H9 (cell line): ENCODE measurements at regions not wholly inside any gene's neighbourhood (a gene's known extent, or its start where the extent isn't known, plus 50 kb on each side); places are given as distances from the start of the nearest gene placed in this dataset.

Experiments
- DNase-seq: peaks from one replicate; pipeline ENCODE4 v3.0.0-alpha.2; 2017
- H2AFZ ChIP-seq: one replicate; pipeline ENCODE4 v1.6.1; 2013; ENCODE audit warnings: mild to moderate bottlenecking, low read length, control low read depth, moderate library complexity
- H2AK5ac ChIP-seq: 2 replicates; pipeline ENCODE4 v1.6.1; 2013; ENCODE audit warnings: low read length, control low read depth, mixed read lengths; ENCODE audit not compliant: insufficient read length
- H2BK120ac ChIP-seq: one replicate; pipeline ENCODE4 v1.6.1; 2013; ENCODE audit warnings: low read depth, mild to moderate bottlenecking, low read length, control low read depth, inconsistent platforms; ENCODE audit not compliant: poor library complexity, severe bottlenecking
- H2BK12ac ChIP-seq: 2 replicates; pipeline ENCODE4 v1.6.1; 2013; ENCODE audit warnings: low read length, control low read depth, mixed read lengths, low read depth; ENCODE audit not compliant: insufficient read length
- H2BK15ac ChIP-seq: 2 replicates; pipeline ENCODE4 v1.6.1; 2013; ENCODE audit warnings: low read depth, low read length, control low read depth
- H2BK20ac ChIP-seq: one replicate; pipeline ENCODE4 v1.6.1; 2013; ENCODE audit warnings: low read depth, mild to moderate bottlenecking, low read length, control low read depth, inconsistent platforms; ENCODE audit not compliant: poor library complexity, severe bottlenecking
- H2BK5ac ChIP-seq: 2 replicates; pipeline ENCODE4 v1.6.1; 2013; ENCODE audit warnings: low read length, control low read depth, mixed read lengths; ENCODE audit not compliant: insufficient read length
- H3K14ac ChIP-seq: 2 replicates; pipeline ENCODE4 v1.6.1; 2013; ENCODE audit warnings: low read length, control low read depth; ENCODE audit not compliant: insufficient read depth
- H3K18ac ChIP-seq: 2 replicates; pipeline ENCODE4 v1.6.1; 2013; ENCODE audit warnings: low read depth, mild to moderate bottlenecking, mixed read lengths, low read length, control low read depth; ENCODE audit not compliant: insufficient read length
- H3K23ac ChIP-seq: 2 replicates; pipeline ENCODE4 v1.6.1; 2013; ENCODE audit warnings: low read length, control low read depth, mixed read lengths, low read depth; ENCODE audit not compliant: insufficient read length
- H3K23me2 ChIP-seq: 2 replicates; pipeline ENCODE4 v1.6.1; 2013; ENCODE audit warnings: low read depth, mild to moderate bottlenecking, mixed read lengths, low read length, control low read depth; ENCODE audit not compliant: insufficient read length, poor library complexity, severe bottlenecking
- H3K27ac ChIP-seq: 2 replicates; pipeline ENCODE4 v1.5.1; 2013; ENCODE audit warnings: low read length, control low read depth, mixed read lengths, low read depth; ENCODE audit not compliant: insufficient read length
- H3K27me3 ChIP-seq: 2 replicates; pipeline ENCODE4 v1.6.1; 2013; ENCODE audit warnings: low read length, control low read depth, inconsistent platforms; ENCODE audit not compliant: insufficient read depth
- H3K4ac ChIP-seq: 2 replicates; pipeline ENCODE4 v1.6.1; 2013; ENCODE audit warnings: low read depth, mild to moderate bottlenecking, control low read depth, inconsistent platforms, low read length, moderate library complexity
- H3K4me1 ChIP-seq: 2 replicates; pipeline ENCODE4 v1.6.1; 2013; ENCODE audit warnings: low read length, control low read depth, inconsistent platforms; ENCODE audit not compliant: insufficient read depth
- H3K4me2 ChIP-seq: 2 replicates; pipeline ENCODE4 v1.6.1; 2013; ENCODE audit warnings: low read length, control low read depth, mixed read lengths; ENCODE audit not compliant: insufficient read length, insufficient read depth
- H3K56ac ChIP-seq: 2 replicates; pipeline ENCODE4 v1.6.1; 2013; ENCODE audit warnings: low read depth, mild to moderate bottlenecking, mixed read lengths, low read length, control low read depth; ENCODE audit not compliant: insufficient read length
- H3K79me1 ChIP-seq: 2 replicates; pipeline ENCODE4 v1.6.1; 2013; ENCODE audit warnings: low read depth, mild to moderate bottlenecking, moderate library complexity, low read length, control low read depth, inconsistent platforms; ENCODE audit not compliant: insufficient read depth, poor library complexity, severe bottlenecking
- H3K79me2 ChIP-seq: 2 replicates; pipeline ENCODE4 v1.6.1; 2013; ENCODE audit warnings: low read length, control low read depth, inconsistent platforms; ENCODE audit not compliant: insufficient read depth
- H3K9ac ChIP-seq: 2 replicates; pipeline ENCODE4 v1.6.1; 2013; ENCODE audit warnings: low read length, control low read depth, mixed read lengths; ENCODE audit not compliant: insufficient read length; ENCODE audit errors: extremely low read depth
- H3K9me3 ChIP-seq: one replicate; pipeline ENCODE4 v1.6.1; 2013; ENCODE audit warnings: low read depth, low read length, inconsistent platforms; ENCODE audit not compliant: control insufficient read depth
- H3T11ph ChIP-seq: one replicate; pipeline ENCODE4 v1.6.1; 2013; ENCODE audit warnings: mild to moderate bottlenecking, low read length, control low read depth, inconsistent platforms
- H4K20me1 ChIP-seq: one replicate; pipeline ENCODE4 v1.6.1; 2013; ENCODE audit not compliant: control insufficient read depth, insufficient read length, insufficient read depth
- H4K5ac ChIP-seq: 2 replicates; pipeline ENCODE4 v1.6.1; 2013; ENCODE audit warnings: low read depth, mild to moderate bottlenecking, mixed read lengths, low read length, control low read depth; ENCODE audit not compliant: insufficient read length
- H4K8ac ChIP-seq: replicated peaks from 2 replicates; pipeline ENCODE4 v1.6.1; 2013; ENCODE audit warnings: low read length, control low read depth, mixed read lengths, low read depth; ENCODE audit not compliant: insufficient read length
- H4K91ac ChIP-seq: 2 replicates; pipeline ENCODE4 v1.6.1; 2013; ENCODE audit warnings: low read depth, mild to moderate bottlenecking, moderate library complexity, mixed read lengths, low read length, control low read depth; ENCODE audit not compliant: insufficient read length
- H3K27ac Mint-ChIP-seq, 3 experiments: 2 replicates in 2 of 3; 3 replicates in 1 of 3; pipeline ENCODE4 v1.8.0; 2020 to 2021; ENCODE audit warnings: mixed read lengths in 3 of 3, mild to moderate bottlenecking in 1 of 3, moderate library complexity in 1 of 3
- H3K27me3 Mint-ChIP-seq: 2 replicates; pipeline ENCODE4 v1.8.0; 2021; ENCODE audit warnings: low read depth, mild to moderate bottlenecking, moderate library complexity, mixed read lengths
- H3K36me3 Mint-ChIP-seq, 3 experiments: 2 replicates in 2 of 3; 3 replicates in 1 of 3; pipeline ENCODE4 v1.8.0; 2020 to 2021; ENCODE audit warnings: low read depth in 3 of 3, mixed read lengths in 3 of 3; ENCODE audit not compliant: insufficient read depth in 1 of 3
- H3K4me1 Mint-ChIP-seq, 2 experiments: 2 replicates each; pipeline ENCODE4 v1.8.0; 2020; ENCODE audit warnings: mixed read lengths in 2 of 2
- H3K4me3 Mint-ChIP-seq, 2 experiments: 2 replicates in 1 of 2; 3 replicates in 1 of 2; pipeline ENCODE4 v1.8.0; 2020 to 2021; ENCODE audit warnings: mild to moderate bottlenecking in 2 of 2, mixed read lengths in 2 of 2, moderate library complexity in 1 of 2
- H3K9me3 Mint-ChIP-seq, 2 experiments: 2 replicates in 1 of 2; 3 replicates in 1 of 2; pipeline ENCODE4 v1.8.0; 2020; ENCODE audit warnings: mild to moderate bottlenecking in 2 of 2, mixed read lengths in 2 of 2, moderate library complexity in 1 of 2
- CTCF ChIP-seq: fragments of 200-600 bp; sonication (generic); conservative IDR thresholded peaks from 3 replicates; pipeline ENCODE4 v1.8.0; 2021; ENCODE audit warnings: antibody characterized with exemption, mild to moderate bottlenecking
- WGBS: extraction: QIAGEN DNeasy Blood & Tissue Kit; methylation state at CpG from one replicate; pipeline ENCODE4 v1.1.7; 2013; ENCODE audit warnings: missing lambda C conversion rate, low lambda C conversion rate, mixed read lengths; ENCODE audit not compliant: insufficient read length; ENCODE audit errors: extremely low coverage; 5-methylcytosine and 5-hydroxymethylcytosine counted together

- H3K27me3 Mint-ChIP-seq: no peaks in the 10 kb centered on the region
- Histone ChIP-seq H3K4ac (no peak overlapping the region), H3K4me2 (no peak overlapping the region), H2BK12ac (no peak overlapping the region), H3K4me1 (no peaks in the 10 kb centered on the region), H4K8ac (no peak overlapping the region), H3K9me3 (no peaks in the 10 kb centered on the region), H3K27me3 (no peaks in the 10 kb centered on the region), H3T11ph (no peak overlapping the region), H3K23ac (no peak overlapping the region), H4K20me1 (no peaks in the 10 kb centered on the region), H3K27ac (no peak overlapping the region), H2AFZ (no peak overlapping the region), H2BK15ac (no peak overlapping the region), H3K18ac (no peak overlapping the region), H2BK20ac (no peak overlapping the region), H4K91ac (no peak overlapping the region), H2AK5ac (no peak overlapping the region), H2BK120ac (no peak overlapping the region), H3K23me2 (no peaks in the 10 kb centered on the region), H3K56ac (no peak overlapping the region), H2BK5ac (no peak overlapping the region), H4K5ac (no peak overlapping the region), H3K14ac (no peak overlapping the region), H3K79me2 (no peaks in the 10 kb centered on the region), H3K79me1 (no peaks in the 10 kb centered on the region), H3K9ac (no peak overlapping the region)
- DNase-seq: no peak
- H3K4me3 Mint-ChIP-seq: no peak overlapping the region
- no peaks in the 10 kb centered on the region for H3K36me3 Mint-ChIP-seq
- no peaks in the 10 kb centered on the region for H3K4me1 Mint-ChIP-seq
- TF ChIP-seq CTCF: no peak
- WGBS: no CpG with 5 or more reads among the region's 2 CpGs
- no peaks in the 10 kb centered on the region for H3K9me3 Mint-ChIP-seq
- H3K27ac Mint-ChIP-seq: no peak overlapping the region
These were observed 946.7 kb upstream of the B3GALT2 start for GRCh38 chr1:194133152-194133551.
